HepG2 (cell line): ENCODE measurements at regions not wholly inside any gene's neighbourhood (a gene's known extent, or its start where the extent isn't known, plus 50 kb on each side); places are given as distances from the start of the nearest gene placed in this dataset.

ENCODE experiments used
- ATAC-seq: fragments of 200-7000 bp; cut with Tn5 transposase; 3 replicates; pipeline ENCODE4 v1.9.1; 2020; ENCODE audit warnings: mild to moderate bottlenecking, moderate library complexity
- BruUV-seq: library from RNA; stranded (reverse); fragments of 400-500 nt; replicated peaks from 2 replicates; lab custom pipeline; 2021; lab: Mats Ljungman, UMichigan
- CTCF ChIA-PET: fragments of 300-600 bp; formaldehyde crosslinking; extraction: SDS; loops from one replicate; lab custom pipeline; 2021; ENCODE audit warnings: low total read pairs, inconsistent platforms, low intra/inter-chr PET ratio; lab: Yijun Ruan, JAX
- POLR2A ChIA-PET: fragments of 350-600 bp; sonication (Branson Sonifier 250); formaldehyde crosslinking; loops from one replicate; lab custom pipeline; 2020; ENCODE audit warnings: antibody characterized with exemption, inconsistent platforms; lab: Yijun Ruan, JAX
- DNase-seq: peaks from one replicate; pipeline ENCODE4 v3.0.0-alpha.2; 2015; ENCODE audit warnings: low spot score
- FAIRE-seq: peaks from 3 replicates; lab custom pipeline; 2011; peaks lifted over from hg19 to GRCh38; lab: Jason Lieb, UNC
- H2AFZ ChIP-seq: one replicate; pipeline ENCODE4 v1.6.1; 2011; ENCODE audit warnings: low read length, inconsistent platforms
- H3K27ac ChIP-seq: fragments of 300-600 bp; 3 replicates; pipeline ENCODE4 v1.8.0; 2011; ENCODE audit warnings: mixed run types, mild to moderate bottlenecking, mixed read lengths, low read length, inconsistent platforms; ENCODE audit not compliant: insufficient read depth; ENCODE audit errors: extremely low read length
- H3K27me3 ChIP-seq, 2 experiments: fragments of 200-600 bp in 1 of 2; 2 replicates in 1 of 2; 3 replicates in 1 of 2; pipeline versions ENCODE4 v1.6.0 to v1.8.0; 2011; ENCODE audit warnings: low read length in 2 of 2, mild to moderate bottlenecking in 2 of 2, moderate library complexity in 2 of 2, inconsistent platforms in 1 of 2; ENCODE audit not compliant: insufficient read depth in 2 of 2, control insufficient read depth in 1 of 2
- H3K36me3 ChIP-seq, 2 experiments: fragments of 200-600 bp in 1 of 2; replicated peaks in 1 of 2; 2 replicates in 1 of 2; 3 replicates in 1 of 2; pipeline versions ENCODE4 v1.5.1 to v1.8.0; 2011; ENCODE audit warnings: low read length in 2 of 2, inconsistent platforms in 1 of 2; ENCODE audit not compliant: insufficient read depth in 2 of 2, control insufficient read depth in 1 of 2
- H3K4me1 ChIP-seq: 2 replicates; pipeline ENCODE4 v1.5.1; 2012; ENCODE audit warnings: low read length, inconsistent platforms; ENCODE audit not compliant: insufficient read depth
- H3K4me2 ChIP-seq: 2 replicates; pipeline ENCODE4 v1.6.0; 2011; ENCODE audit warnings: low read depth, low read length, inconsistent platforms
- H3K4me3 ChIP-seq, 3 experiments: fragments of 200-600 bp in 1 of 3; sonication (generic), shearing (Covaris generic) in 1 of 3; replicated peaks in 1 of 3; 2 replicates each; pipeline ENCODE4 v1.5.1; 2011 to 2016; ENCODE audit warnings: low read length in 3 of 3, inconsistent platforms in 2 of 3, low read depth in 2 of 3, mild to moderate bottlenecking in 2 of 3, control low read depth in 1 of 3, mixed read lengths in 1 of 3; ENCODE audit not compliant: insufficient read depth in 1 of 3
- H3K79me2 ChIP-seq: one replicate; pipeline ENCODE4 v1.6.1; 2011; ENCODE audit warnings: low read length, inconsistent platforms; ENCODE audit not compliant: insufficient read depth
- H3K9ac ChIP-seq: 2 replicates; pipeline ENCODE4 v1.6.0; 2011; ENCODE audit warnings: mild to moderate bottlenecking, low read depth, low read length, inconsistent platforms; ENCODE audit not compliant: insufficient read depth
- H3K9me3 ChIP-seq: 2 replicates; pipeline ENCODE4 v1.5.1; 2012; ENCODE audit warnings: mild to moderate bottlenecking, low read length
- H4K20me1 ChIP-seq: 2 replicates; pipeline ENCODE4 v1.6.0; 2011; ENCODE audit warnings: inconsistent platforms, mild to moderate bottlenecking, low read length, moderate library complexity; ENCODE audit not compliant: insufficient read depth
- ATF7 ChIP-seq, 2 experiments: fragments of 450-650 bp in 1 of 2; sonication (generic) in 1 of 2; formaldehyde crosslinking in 1 of 2; IDR thresholded peaks; 2 replicates each; pipeline versions ENCODE4 v1.4.0 to v1.6.1; 2016 to 2020; ENCODE audit warnings: antibody characterized with exemption in 1 of 2, mild to moderate bottlenecking in 1 of 2, missing genetic modification reagents in 1 of 2
- BCL3 ChIP-seq: sonication (generic); formaldehyde crosslinking; IDR thresholded peaks from 2 replicates; pipeline ENCODE4 v1.5.1; 2020; ENCODE audit warnings: mild to moderate bottlenecking, missing genetic modification reagents, moderate library complexity
- MEIS2 ChIP-seq: sonication (generic); formaldehyde crosslinking; IDR thresholded peaks from 2 replicates; pipeline ENCODE4 v1.9.0; 2021; ENCODE audit warnings: mild to moderate bottlenecking, missing genetic modification reagents
- NCOA2 ChIP-seq: sonication (generic); formaldehyde crosslinking; IDR thresholded peaks from 2 replicates; pipeline ENCODE4 v1.8.0; 2022; ENCODE audit warnings: inconsistent platforms
- REXO4 ChIP-seq: sonication (generic); formaldehyde crosslinking; IDR thresholded peaks from 2 replicates; pipeline ENCODE4 v1.8.0; 2022; ENCODE audit warnings: missing genetic modification reagents, mild to moderate bottlenecking, borderline replicate concordance
- SRSF9 ChIP-seq: fragments of 200-400 bp; formaldehyde crosslinking; IDR thresholded peaks from 2 replicates; pipeline ENCODE4 v1.6.1; 2018; ENCODE audit warnings: borderline replicate concordance, mild to moderate bottlenecking, low read depth, low read length; ENCODE audit not compliant: insufficient read depth, poor library complexity, severe bottlenecking
- ZNF138 ChIP-seq: sonication (generic); formaldehyde crosslinking; IDR thresholded peaks from 2 replicates; pipeline ENCODE4 v1.5.0; 2020; ENCODE audit warnings: mild to moderate bottlenecking, low read depth, missing genetic modification reagents
- ZNF781 ChIP-seq: sonication (generic); formaldehyde crosslinking; IDR thresholded peaks from 2 replicates; pipeline ENCODE4 v1.5.1; 2020; ENCODE audit warnings: borderline replicate concordance, mild to moderate bottlenecking, missing genetic modification reagents; ENCODE audit errors: not compliant biosample characterization
- ZNF83 ChIP-seq: sonication (generic); formaldehyde crosslinking; IDR thresholded peaks from 2 replicates; pipeline ENCODE4 v1.4.0; 2020; ENCODE audit warnings: missing genetic modification reagents, mild to moderate bottlenecking, borderline replicate concordance
- WGBS: methylation state at CpG from one replicate; pipeline ENCODE4 v1.1.6; 2017; ENCODE audit warnings: low lambda C conversion rate; 5-methylcytosine and 5-hydroxymethylcytosine counted together
- in situ Hi-C: cut with HindIII; loops from 2 replicates; pipeline ENCODE4 v1.10.0; 2017; ENCODE audit warnings: low pct_unique_long_range_greater_than_20kb; ENCODE audit not compliant: extremely low pct_ligation_motif_present
- intact Hi-C: fragments of 100-400 bp; cut with micrococcal nuclease; formaldehyde crosslinking; loops from one replicate; pipeline ENCODE4 v1.10.0; 2022; ENCODE audit not compliant: unreplicated experiment
- TF ChIP-seq, protein P1 (sequence below): sonication (generic); formaldehyde crosslinking; IDR thresholded peaks from 2 replicates; pipeline ENCODE4 v1.5.1; 2020; ENCODE audit warnings: mild to moderate bottlenecking, missing genetic modification reagents, borderline replicate concordance
- TF ChIP-seq, protein P2 (sequence below): sonication (generic); formaldehyde crosslinking; IDR thresholded peaks from 2 replicates; pipeline ENCODE4 v1.5.0; 2020; ENCODE audit warnings: mild to moderate bottlenecking, missing genetic modification reagents
- TF ChIP-seq, protein P3 (sequence below): sonication (generic); formaldehyde crosslinking; conservative IDR thresholded peaks from 2 replicates; pipeline ENCODE4 v1.4.0; 2020; ENCODE audit warnings: missing genetic modification reagents

DNA sequence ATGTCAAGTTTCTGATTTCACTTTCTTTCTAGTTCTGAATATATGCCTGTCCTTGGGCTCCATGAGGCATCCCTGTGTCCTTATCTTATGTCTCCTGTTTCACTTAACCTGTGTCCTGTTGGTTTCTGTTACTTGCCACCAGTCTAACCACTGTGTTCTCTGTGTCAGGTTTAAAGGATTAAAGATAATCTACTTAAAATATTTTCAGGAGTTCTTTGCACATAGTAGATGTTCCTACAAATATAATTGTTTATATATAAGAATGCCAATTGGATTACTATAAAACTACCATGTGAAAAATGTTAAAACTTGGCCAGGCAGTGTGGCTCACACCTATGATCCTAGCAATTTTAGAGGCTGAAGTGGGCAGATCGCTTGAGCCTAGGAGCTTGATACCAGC is 406.4 kb downstream of the CCER1 start (continued):
- TF ChIP-seq, protein P1, sequence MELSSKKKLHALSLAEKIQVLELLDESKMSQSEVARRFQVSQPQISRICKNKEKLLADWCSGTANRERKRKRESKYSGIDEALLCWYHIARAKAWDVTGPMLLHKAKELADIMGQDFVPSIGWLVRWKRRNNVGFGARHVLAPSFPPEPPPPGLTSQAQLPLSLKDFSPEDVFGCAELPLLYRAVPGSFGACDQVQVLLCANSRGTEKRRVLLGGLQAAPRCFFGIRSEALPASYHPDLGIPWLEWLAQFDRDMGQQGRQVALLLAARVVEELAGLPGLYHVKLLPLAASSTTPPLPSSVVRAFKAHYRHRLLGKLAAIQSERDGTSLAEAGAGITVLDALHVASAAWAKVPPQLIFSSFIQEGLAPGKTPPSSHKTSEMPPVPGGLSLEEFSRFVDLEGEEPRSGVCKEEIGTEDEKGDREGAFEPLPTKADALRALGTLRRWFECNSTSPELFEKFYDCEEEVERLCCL = no peak
- TF ChIP-seq ATF7 (IDR thresholded peaks at IDR 0.05) = no peak
- no peak for TF ChIP-seq ATF7 (CRISPR knock-in tag; IDR thresholded peaks at IDR 0.05)
- no peak for TF ChIP-seq REXO4 (CRISPR knock-in tag)
- no peak for TF ChIP-seq ZNF83 (CRISPR knock-in tag)
- no peak for TF ChIP-seq MEIS2 (CRISPR knock-in tag)
- no peak for TF ChIP-seq ZNF138 (CRISPR knock-in tag)
- TF ChIP-seq ZNF781 = no peak

DNA sequence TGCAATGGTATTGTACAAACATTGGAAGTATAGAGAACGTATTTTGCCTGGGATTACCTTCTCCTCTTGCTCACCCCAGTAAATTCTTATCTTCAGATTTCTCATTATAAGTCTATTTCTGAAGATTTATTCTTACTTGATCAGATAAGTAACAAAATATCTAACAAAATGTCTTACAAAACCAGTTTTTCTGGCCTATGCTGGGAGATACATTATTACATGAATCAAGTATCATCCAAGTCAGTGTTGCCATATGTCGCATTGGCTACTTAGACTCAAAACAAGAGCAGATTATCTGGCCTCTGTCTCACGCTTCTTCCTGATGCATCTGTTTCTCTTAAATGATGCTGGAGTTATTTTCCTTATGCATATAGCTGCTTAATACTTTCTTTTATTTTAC is 408.5 kb downstream of the CCER1 start:
- no peaks in the 10 kb centered on the region for H3K36me3 ChIP-seq
- BruUV-seq = no TSS peak
- in situ Hi-C loops (no loop called here), intact Hi-C loops (no loop called here)
- H3K9me3 ChIP-seq = peaks cover 16% of the 10 kb centered on the region; the same call in 1 of the 2 replicates
- TF ChIP-seq NCOA2 (CRISPR knock-in tag) (no peak), BCL3 (CRISPR knock-in tag) (no peak), SRSF9 (no peak)
- TF ChIP-seq, protein P2, sequence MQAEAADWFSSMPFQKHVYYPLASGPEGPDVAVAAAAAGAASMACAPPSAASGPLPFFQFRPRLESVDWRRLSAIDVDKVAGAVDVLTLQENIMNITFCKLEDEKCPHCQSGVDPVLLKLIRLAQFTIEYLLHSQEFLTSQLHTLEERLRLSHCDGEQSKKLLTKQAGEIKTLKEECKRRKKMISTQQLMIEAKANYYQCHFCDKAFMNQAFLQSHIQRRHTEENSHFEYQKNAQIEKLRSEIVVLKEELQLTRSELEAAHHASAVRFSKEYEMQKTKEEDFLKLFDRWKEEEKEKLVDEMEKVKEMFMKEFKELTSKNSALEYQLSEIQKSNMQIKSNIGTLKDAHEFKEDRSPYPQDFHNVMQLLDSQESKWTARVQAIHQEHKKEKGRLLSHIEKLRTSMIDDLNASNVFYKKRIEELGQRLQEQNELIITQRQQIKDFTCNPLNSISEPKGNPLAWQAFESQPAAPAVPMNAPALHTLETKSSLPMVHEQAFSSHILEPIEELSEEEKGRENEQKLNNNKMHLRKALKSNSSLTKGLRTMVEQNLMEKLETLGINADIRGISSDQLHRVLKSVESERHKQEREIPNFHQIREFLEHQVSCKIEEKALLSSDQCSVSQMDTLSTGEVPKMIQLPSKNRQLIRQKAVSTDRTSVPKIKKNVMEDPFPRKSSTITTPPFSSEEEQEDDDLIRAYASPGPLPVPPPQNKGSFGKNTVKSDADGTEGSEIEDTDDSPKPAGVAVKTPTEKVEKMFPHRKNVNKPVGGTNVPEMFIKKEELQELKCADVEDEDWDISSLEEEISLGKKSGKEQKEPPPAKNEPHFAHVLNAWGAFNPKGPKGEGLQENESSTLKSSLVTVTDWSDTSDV = no peak
- TF ChIP-seq, protein P3, sequence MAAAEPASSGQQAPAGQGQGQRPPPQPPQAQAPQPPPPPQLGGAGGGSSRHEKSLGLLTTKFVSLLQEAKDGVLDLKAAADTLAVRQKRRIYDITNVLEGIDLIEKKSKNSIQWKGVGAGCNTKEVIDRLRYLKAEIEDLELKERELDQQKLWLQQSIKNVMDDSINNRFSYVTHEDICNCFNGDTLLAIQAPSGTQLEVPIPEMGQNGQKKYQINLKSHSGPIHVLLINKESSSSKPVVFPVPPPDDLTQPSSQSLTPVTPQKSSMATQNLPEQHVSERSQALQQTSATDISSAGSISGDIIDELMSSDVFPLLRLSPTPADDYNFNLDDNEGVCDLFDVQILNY (CRISPR knock-in tag) = no peak
- H4K20me1 ChIP-seq = no peaks in the 10 kb centered on the region
- POLR2A ChIA-PET = no interaction called here
- no peak overlapping the region for H2AFZ ChIP-seq
- FAIRE-seq (no peak), ATAC-seq (no peak), DNase-seq (no peak)
- no peak overlapping the region for H3K9ac ChIP-seq
- no peak overlapping the region for H3K4me2 ChIP-seq
- no peaks in the 10 kb centered on the region for H3K4me1 ChIP-seq
- no peaks in the 10 kb centered on the region for H3K27me3 ChIP-seq
- no peak overlapping the region for H3K4me3 ChIP-seq
- no peak overlapping the region for H3K27ac ChIP-seq
- H3K79me2 ChIP-seq = no peaks in the 10 kb centered on the region
- CTCF ChIA-PET = no interaction called here
- 43% methylated on average over 3 of the region's 3 CpGs for WGBS
